Endodermal cell (in vitro differentiated cells): ENCODE measurements at regions not wholly inside any gene's neighbourhood (a gene's known extent, or its start where the extent isn't known, plus 50 kb on each side); places are given as distances from the start of the nearest gene placed in this dataset.

Source experiments
- DNase-seq: peaks from one replicate; pipeline ENCODE4 v3.0.0-alpha.2; 2017
- H3K27ac ChIP-seq: 2 replicates; pipeline ENCODE4 v1.5.1; 2013; ENCODE audit warnings: mild to moderate bottlenecking, low read depth, low read length, moderate library complexity
- H3K27me3 ChIP-seq: 2 replicates; pipeline ENCODE4 v1.6.1; 2013; ENCODE audit warnings: mild to moderate bottlenecking, low read length, moderate library complexity; ENCODE audit not compliant: insufficient read depth, control insufficient read depth, poor library complexity, severe bottlenecking
- H3K36me3 ChIP-seq: 2 replicates; pipeline ENCODE4 v1.7.0; 2013; ENCODE audit warnings: mild to moderate bottlenecking, low read length, moderate library complexity; ENCODE audit not compliant: control insufficient read depth, insufficient read depth
- H3K4me1 ChIP-seq: one replicate; pipeline ENCODE4 v1.7.0; 2013; ENCODE audit warnings: low read length; ENCODE audit not compliant: control insufficient read depth, insufficient read depth
- H3K4me3 ChIP-seq: 2 replicates; pipeline ENCODE4 v1.5.1; 2013; ENCODE audit warnings: mild to moderate bottlenecking, low read length, moderate library complexity
- H3K9ac ChIP-seq: 2 replicates; pipeline ENCODE4 v1.6.1; 2013; ENCODE audit warnings: mild to moderate bottlenecking, low read length, moderate library complexity; ENCODE audit not compliant: poor library complexity, severe bottlenecking; ENCODE audit errors: extremely low read depth
- H3K9me3 ChIP-seq: 2 replicates; pipeline ENCODE4 v1.6.1; 2013; ENCODE audit warnings: mild to moderate bottlenecking, low read length, moderate library complexity; ENCODE audit not compliant: control insufficient read depth
- H3K27ac Mint-ChIP-seq: 2 replicates; pipeline ENCODE4 v1.8.0; 2020; ENCODE audit warnings: mixed read lengths
- H3K27me3 Mint-ChIP-seq: 2 replicates; pipeline ENCODE4 v1.8.0; 2021; ENCODE audit warnings: mild to moderate bottlenecking, mixed read lengths; ENCODE audit not compliant: insufficient read depth
- H3K36me3 Mint-ChIP-seq: 2 replicates; pipeline ENCODE4 v1.8.0; 2020; ENCODE audit warnings: low read depth, mixed read lengths
- H3K4me1 Mint-ChIP-seq: 2 replicates; pipeline ENCODE4 v1.8.0; 2020; ENCODE audit warnings: mixed read lengths
- H3K4me3 Mint-ChIP-seq: 2 replicates; pipeline ENCODE4 v1.8.0; 2020; ENCODE audit warnings: mild to moderate bottlenecking, moderate library complexity, mixed read lengths
- H3K9me3 Mint-ChIP-seq: 2 replicates; pipeline ENCODE4 v1.8.0; 2020; ENCODE audit warnings: mild to moderate bottlenecking, mixed read lengths
- WGBS, 2 experiments: methylation state at CpG; one replicate each; pipeline versions ENCODE4 v1.1.5 to v1.1.7; 2013; ENCODE audit warnings: missing lambda C conversion rate in 2 of 2, mixed read lengths in 1 of 2; ENCODE audit not compliant: insufficient coverage in 1 of 2, insufficient read length in 1 of 2; 5-methylcytosine and 5-hydroxymethylcytosine counted together
- TF ChIP-seq, protein P1 (sequence below): fragments of 200-600 bp; sonication (generic); conservative IDR thresholded peaks from 2 replicates; pipeline ENCODE4 v1.5.0; 2021; ENCODE audit warnings: antibody characterized with exemption, mild to moderate bottlenecking

DNA sequence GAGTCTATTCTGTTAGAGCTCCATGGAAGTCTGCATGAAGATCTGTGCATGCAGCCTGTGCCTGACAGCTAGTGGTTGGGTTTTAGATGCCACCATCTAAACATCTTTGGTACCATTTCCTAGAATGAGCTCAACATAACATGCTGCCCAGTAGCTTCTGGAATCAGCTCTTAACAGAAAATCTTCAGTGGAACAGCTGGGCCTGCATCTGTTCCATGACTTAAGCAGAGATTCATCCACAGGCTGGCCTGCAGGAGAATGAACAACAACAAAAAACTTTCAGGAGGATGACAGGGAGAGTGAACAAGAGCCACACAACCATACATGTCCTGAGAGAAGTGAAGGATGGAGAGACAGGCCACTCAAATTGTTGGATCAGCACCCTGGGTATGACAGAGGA, 316.6 kb downstream of the RDH14 start:
- Histone ChIP-seq H3K9me3 (no peaks in the 10 kb centered on the region), H3K36me3 (no peaks in the 10 kb centered on the region), H3K9ac (no peak overlapping the region), H3K27ac (no peak overlapping the region), H3K4me1 (no peaks in the 10 kb centered on the region), H3K27me3 (no peaks in the 10 kb centered on the region), H3K4me3 (no peak overlapping the region)
- Mint-ChIP-seq H3K27me3 (peaks cover 1% of the 10 kb centered on the region), H3K4me3 (no peak overlapping the region), H3K27ac (no peak overlapping the region), H3K9me3 (no peaks in the 10 kb centered on the region), H3K36me3 (no peaks in the 10 kb centered on the region), H3K4me1 (peaks cover 2% of the 10 kb centered on the region)
- DNase-seq = no peak
- TF ChIP-seq, protein P1, sequence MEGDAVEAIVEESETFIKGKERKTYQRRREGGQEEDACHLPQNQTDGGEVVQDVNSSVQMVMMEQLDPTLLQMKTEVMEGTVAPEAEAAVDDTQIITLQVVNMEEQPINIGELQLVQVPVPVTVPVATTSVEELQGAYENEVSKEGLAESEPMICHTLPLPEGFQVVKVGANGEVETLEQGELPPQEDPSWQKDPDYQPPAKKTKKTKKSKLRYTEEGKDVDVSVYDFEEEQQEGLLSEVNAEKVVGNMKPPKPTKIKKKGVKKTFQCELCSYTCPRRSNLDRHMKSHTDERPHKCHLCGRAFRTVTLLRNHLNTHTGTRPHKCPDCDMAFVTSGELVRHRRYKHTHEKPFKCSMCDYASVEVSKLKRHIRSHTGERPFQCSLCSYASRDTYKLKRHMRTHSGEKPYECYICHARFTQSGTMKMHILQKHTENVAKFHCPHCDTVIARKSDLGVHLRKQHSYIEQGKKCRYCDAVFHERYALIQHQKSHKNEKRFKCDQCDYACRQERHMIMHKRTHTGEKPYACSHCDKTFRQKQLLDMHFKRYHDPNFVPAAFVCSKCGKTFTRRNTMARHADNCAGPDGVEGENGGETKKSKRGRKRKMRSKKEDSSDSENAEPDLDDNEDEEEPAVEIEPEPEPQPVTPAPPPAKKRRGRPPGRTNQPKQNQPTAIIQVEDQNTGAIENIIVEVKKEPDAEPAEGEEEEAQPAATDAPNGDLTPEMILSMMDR = no peak

DNA sequence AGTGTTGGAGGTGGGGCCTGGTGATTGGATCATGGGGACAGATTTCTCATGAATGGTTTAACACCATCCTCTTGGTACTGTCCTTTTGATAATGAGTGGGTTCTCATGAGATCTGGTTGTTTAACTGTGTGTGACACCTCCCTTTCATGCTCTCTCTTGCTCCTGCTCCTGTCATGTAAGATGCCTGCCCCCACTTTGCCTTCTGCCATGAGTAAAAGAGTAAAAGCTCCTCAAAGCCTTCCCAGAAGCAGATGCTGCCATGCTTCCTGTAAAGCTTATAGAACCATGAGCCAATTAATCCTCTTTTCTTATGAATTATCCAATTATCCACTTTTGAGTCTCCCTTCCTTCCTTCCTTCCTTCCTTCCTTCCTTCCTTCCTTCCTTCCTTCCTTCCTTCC, 317.7 kb downstream of the RDH14 start:
- TF ChIP-seq, protein P1 = no peak
- H3K9ac ChIP-seq = no peak overlapping the region
- H3K4me3 Mint-ChIP-seq = no peak overlapping the region
- H3K4me1 Mint-ChIP-seq = peaks cover 6% of the 10 kb centered on the region
- H3K9me3 Mint-ChIP-seq = no peaks in the 10 kb centered on the region
- no peak for DNase-seq
- no peaks in the 10 kb centered on the region for H3K4me1 ChIP-seq
- no peaks in the 10 kb centered on the region for H3K36me3 ChIP-seq
- no peaks in the 10 kb centered on the region for H3K9me3 ChIP-seq
- H3K27ac Mint-ChIP-seq = no peak overlapping the region
- H3K4me3 ChIP-seq = no peak overlapping the region
- H3K27me3 Mint-ChIP-seq = peaks cover 1% of the 10 kb centered on the region
- H3K27ac ChIP-seq = no peak overlapping the region
- no peaks in the 10 kb centered on the region for H3K36me3 Mint-ChIP-seq
- H3K27me3 ChIP-seq = no peaks in the 10 kb centered on the region

- Histone ChIP-seq H3K27me3 (no peaks in the 10 kb centered on the region), H3K4me1 (no peaks in the 10 kb centered on the region), H3K27ac (no peak overlapping the region), H3K36me3 (no peaks in the 10 kb centered on the region), H3K9ac (no peak overlapping the region), H3K9me3 (no peaks in the 10 kb centered on the region), H3K4me3 (no peak overlapping the region)
- WGBS, 2 experiments = 87% methylated on average over 5 of the region's 5 CpGs
- peaks cover 1% of the 10 kb centered on the region for H3K27me3 Mint-ChIP-seq
- H3K4me1 Mint-ChIP-seq = peaks cover 15% of the 10 kb centered on the region
- no peak overlapping the region for H3K27ac Mint-ChIP-seq
- no peak overlapping the region for H3K4me3 Mint-ChIP-seq
- H3K36me3 Mint-ChIP-seq = no peaks in the 10 kb centered on the region
- DNase-seq = no peak
- no peaks in the 10 kb centered on the region for H3K9me3 Mint-ChIP-seq
- TF ChIP-seq, protein P1 = no peak
Measured at GRCh38 chr2:18238209-18238608, 322.2 kb downstream of the RDH14 start.
